ENCODE measurements at regions not wholly inside any gene's neighbourhood (a gene's known extent, or its start where the extent isn't known, plus 50 kb on each side); places are given as distances from the start of the nearest gene placed in this dataset.
"Not testable (repeated sequence)": the region's sequence is repeated elsewhere in the genome, so short reads cannot be mapped to it uniquely, and the experiment has no call there.

DNA sequence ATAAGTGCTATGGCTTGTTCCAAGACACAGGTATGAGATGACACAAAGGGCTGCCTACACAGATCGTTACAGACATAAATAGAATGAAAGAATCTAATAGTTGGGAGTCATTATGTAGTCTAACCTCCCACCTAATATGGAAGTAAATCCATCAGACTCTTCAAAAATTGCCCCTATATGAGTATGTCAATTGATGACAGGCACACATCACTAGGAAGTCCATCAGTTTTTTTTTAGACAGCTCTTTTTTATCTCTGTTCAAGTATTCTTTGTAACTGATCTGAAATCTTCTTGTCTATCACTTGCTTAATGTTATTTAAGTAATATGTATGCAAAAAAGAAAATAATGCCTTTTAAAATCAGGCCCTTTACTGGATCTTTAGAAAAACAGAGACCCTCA, 191.6 kb downstream of the UBE2NL start:
- no peak overlapping the region for H3K4me3 ChIP-seq
- ATAC-seq (no peak), DNase-seq (no peak)
- 76 to 88% (median 82%) methylated on average over 1 of the region's 1 CpG for WGBS, 3 donors
- intact Hi-C loops (cut with DNase I) = no loop called here
- H3K9me3 ChIP-seq = no peaks in the 10 kb centered on the region
- no peaks in the 10 kb centered on the region for H3K36me3 ChIP-seq (ENCODE audit: insufficient read depth in 1 of 2, low read depth in 1 of 2)
- H3K27ac ChIP-seq = no peak overlapping the region
- H3K27me3 ChIP-seq (ENCODE audit: insufficient read depth in 3 of 3, low read length in 2 of 3) = no peaks in the 10 kb centered on the region
- TF ChIP-seq, protein P1, sequence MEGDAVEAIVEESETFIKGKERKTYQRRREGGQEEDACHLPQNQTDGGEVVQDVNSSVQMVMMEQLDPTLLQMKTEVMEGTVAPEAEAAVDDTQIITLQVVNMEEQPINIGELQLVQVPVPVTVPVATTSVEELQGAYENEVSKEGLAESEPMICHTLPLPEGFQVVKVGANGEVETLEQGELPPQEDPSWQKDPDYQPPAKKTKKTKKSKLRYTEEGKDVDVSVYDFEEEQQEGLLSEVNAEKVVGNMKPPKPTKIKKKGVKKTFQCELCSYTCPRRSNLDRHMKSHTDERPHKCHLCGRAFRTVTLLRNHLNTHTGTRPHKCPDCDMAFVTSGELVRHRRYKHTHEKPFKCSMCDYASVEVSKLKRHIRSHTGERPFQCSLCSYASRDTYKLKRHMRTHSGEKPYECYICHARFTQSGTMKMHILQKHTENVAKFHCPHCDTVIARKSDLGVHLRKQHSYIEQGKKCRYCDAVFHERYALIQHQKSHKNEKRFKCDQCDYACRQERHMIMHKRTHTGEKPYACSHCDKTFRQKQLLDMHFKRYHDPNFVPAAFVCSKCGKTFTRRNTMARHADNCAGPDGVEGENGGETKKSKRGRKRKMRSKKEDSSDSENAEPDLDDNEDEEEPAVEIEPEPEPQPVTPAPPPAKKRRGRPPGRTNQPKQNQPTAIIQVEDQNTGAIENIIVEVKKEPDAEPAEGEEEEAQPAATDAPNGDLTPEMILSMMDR (IDR thresholded peaks at IDR 0.05) = no peak
- H3K4me1 ChIP-seq = no peaks in the 10 kb centered on the region

DNA sequence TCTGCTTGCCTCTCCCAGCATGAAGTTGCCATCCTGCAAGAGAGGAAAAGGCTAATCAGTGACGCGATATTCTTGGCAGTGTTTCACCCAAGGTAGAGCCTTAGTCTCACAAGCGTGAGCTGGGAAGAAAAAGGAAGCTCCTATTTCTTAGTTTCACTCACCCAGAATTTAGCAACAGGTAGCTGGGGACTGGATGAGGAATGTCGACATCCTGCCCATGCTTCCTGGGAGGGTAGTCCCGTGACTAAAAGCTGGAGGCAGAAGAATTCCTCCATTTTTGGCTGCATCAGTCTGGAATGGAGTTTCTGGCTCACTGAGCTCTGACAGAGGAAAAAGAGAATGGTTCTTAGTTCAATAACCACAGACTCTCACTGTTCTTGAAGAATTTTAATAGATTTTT, 198.4 kb downstream of the UBE2NL start:
- DNase-seq; ATAC-seq; H3K36me3 ChIP-seq (ENCODE audit: insufficient read depth in 1 of 2, low read depth in 1 of 2); H3K4me3 ChIP-seq; H3K27ac ChIP-seq; H3K4me1 ChIP-seq; H3K27me3 ChIP-seq (ENCODE audit: insufficient read depth in 3 of 3, low read length in 2 of 3); H3K9me3 ChIP-seq; intact Hi-C loops (cut with DNase I): not testable (repeated sequence)
- WGBS, 3 donors = 55 to 73% (median 67%) methylated on average over 2 to 5 of the region's 5 CpGs

DNA sequence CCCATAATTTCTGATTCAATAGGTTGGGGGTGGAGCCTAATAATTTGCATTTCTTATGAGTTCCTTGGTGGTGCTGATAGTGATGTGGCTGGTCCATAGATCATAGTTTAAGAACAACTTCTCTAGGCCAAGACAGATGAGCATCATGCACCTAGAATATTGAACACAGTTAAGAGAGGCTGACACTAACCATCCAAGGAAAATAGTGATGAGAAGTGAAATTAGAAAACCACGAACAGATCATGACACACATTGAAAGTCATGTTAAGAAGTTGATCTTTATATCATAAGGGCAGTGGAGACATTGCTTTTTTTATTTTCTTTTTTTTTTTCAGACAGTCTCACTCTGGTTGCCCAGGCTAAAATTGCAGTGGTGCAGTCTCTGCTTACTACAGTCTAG, 205.8 kb downstream of the UBE2NL start:
- H3K9me3 ChIP-seq; H3K27me3 ChIP-seq (ENCODE audit: insufficient read depth in 3 of 3, low read length in 2 of 3); H3K27ac ChIP-seq; intact Hi-C loops (cut with DNase I); H3K4me1 ChIP-seq; H3K36me3 ChIP-seq (ENCODE audit: insufficient read depth in 1 of 2, low read depth in 1 of 2); DNase-seq; H3K4me3 ChIP-seq; ATAC-seq: not testable (repeated sequence)
- WGBS, 3 donors = no CpG with 5 or more reads among the region's 1 CpG

DNA sequence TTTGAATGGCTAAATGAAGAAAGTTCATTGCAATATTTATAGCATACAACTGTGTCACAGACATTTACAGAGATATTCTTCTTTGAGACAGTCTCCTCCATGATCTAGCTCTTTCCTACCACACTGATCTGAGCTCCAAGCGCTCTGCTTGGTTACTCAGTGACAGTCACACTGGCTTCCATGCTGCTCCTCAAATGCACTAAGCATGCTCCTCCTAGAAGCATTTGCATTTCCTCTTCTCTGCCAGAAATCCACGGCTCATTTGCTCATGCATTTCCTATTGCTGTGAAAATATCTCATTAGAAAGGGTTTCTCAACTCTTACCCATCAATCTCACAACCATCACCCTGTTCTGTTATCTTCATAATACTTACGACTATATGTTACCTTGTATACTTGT, 208.2 kb downstream of the UBE2NL start:
- no CpG with 5 or more reads among the region's 3 CpGs for WGBS, 3 donors
- H3K27me3 ChIP-seq (ENCODE audit: insufficient read depth in 3 of 3, low read length in 2 of 3); H3K4me3 ChIP-seq; ATAC-seq; H3K36me3 ChIP-seq (ENCODE audit: insufficient read depth in 1 of 2, low read depth in 1 of 2); H3K27ac ChIP-seq; DNase-seq; H3K4me1 ChIP-seq; H3K9me3 ChIP-seq; intact Hi-C loops (cut with DNase I): not testable (repeated sequence)

DNA sequence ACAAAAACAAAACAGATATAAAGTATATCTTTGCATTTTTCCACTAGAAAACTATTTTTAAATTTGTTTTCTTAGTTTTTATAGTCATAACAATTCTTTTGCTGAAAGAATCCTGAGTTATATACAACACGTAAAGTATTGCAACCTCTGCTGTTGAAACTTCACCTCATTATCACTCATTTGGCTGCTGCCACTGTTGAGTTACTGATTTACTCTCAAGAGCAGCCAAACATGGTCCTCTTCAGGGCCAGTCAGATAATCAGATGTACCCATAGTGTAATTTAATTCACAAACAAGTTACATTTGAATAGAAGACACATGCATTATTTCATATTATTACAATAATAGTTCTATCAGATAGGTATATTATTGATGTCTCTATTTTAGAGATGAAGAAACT, 235.6 kb downstream of the UBE2NL start:
- intact Hi-C loops (cut with DNase I); H3K4me3 ChIP-seq; H3K27me3 ChIP-seq (ENCODE audit: insufficient read depth in 3 of 3, low read length in 2 of 3); H3K9me3 ChIP-seq; H3K27ac ChIP-seq; H3K36me3 ChIP-seq (ENCODE audit: insufficient read depth in 1 of 2, low read depth in 1 of 2); ATAC-seq; DNase-seq; H3K4me1 ChIP-seq: not testable (repeated sequence)
- 67% methylated on average over 1 of the region's 1 CpG; no CpG with 5 or more reads in 2 of the 3 donors for WGBS, 3 donors

DNA sequence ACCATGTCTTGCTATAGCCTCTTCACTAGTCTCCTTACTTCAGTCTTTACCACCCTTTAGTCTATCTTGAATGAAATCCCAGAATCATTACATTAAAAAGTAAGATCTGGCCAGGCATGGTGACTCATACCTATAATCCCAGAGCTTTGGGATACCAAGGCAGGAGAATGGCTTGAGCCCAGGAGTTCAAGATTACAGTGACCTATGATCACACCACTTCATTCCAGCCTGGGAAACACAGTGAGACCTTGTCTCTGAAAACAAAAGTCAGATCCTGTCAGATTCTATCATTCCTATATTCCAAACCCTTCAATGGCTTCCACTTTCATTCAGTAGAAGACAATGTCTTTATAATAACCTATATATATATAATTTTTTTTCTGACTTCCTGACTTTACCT, 237.7 kb downstream of the UBE2NL start:
- H3K4me1 ChIP-seq; ATAC-seq; intact Hi-C loops (cut with DNase I); H3K36me3 ChIP-seq (ENCODE audit: insufficient read depth in 1 of 2, low read depth in 1 of 2); H3K4me3 ChIP-seq; H3K27me3 ChIP-seq (ENCODE audit: insufficient read depth in 3 of 3, low read length in 2 of 3); H3K9me3 ChIP-seq; H3K27ac ChIP-seq; DNase-seq: not testable (repeated sequence)

DNA sequence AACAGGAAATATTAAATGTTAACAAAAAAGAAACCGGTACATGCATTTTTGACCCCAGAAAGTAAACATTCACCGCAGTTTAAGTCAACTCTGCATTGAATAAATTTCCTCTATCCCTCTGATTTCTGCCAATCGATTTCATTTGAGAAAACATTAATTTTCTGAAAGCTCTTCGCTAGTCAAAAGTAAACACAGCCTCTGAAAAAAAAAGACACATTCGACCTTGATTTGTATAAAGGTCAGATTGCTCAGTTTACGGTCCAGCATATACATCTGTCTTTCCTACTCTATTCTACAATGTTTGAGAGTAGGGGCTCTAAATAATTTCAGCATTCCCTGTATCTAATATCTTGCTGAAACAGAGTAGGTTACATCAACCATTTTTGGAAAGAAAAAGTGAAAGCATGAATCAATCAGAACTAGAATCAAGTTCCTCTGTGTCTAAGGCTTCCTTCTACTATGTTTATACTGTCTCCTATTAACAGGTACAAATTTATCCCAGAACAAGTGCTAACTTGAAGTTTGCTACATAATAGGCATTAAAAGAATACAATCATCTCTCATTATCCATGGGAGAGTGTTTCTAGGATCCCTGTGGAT, 243.8 kb downstream of the UBE2NL start:
- intact Hi-C loops (cut with DNase I); H3K4me3 ChIP-seq; H3K27me3 ChIP-seq (ENCODE audit: insufficient read depth in 3 of 3, low read length in 2 of 3); H3K36me3 ChIP-seq (ENCODE audit: insufficient read depth in 1 of 2, low read depth in 1 of 2); DNase-seq; H3K9me3 ChIP-seq; H3K27ac ChIP-seq; ATAC-seq; H3K4me1 ChIP-seq: not testable (repeated sequence)
- 43 to 65% (median 64%) methylated on average over 5 of the region's 6 CpGs for WGBS, 3 donors

DNA sequence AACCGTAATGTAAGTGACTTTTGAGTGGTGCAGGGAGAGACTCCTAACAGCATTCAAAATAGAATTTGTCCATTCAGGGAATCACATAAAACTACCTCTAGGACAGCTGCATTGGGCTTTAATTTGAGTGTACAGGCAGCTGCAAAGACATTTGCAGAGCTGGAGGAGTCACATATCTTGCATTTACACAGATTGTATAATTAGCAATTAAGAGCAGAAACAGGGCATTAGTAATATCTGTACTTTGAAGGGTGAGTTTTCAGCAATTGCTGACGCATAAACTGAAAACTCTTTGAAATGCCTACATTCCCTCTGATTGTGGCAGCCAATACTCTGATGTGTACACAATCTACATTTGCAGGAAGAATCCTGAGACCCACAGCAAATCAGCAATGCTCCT, 245.6 kb downstream of the UBE2NL start:
- H3K27ac ChIP-seq; intact Hi-C loops (cut with DNase I); H3K9me3 ChIP-seq; H3K27me3 ChIP-seq (ENCODE audit: insufficient read depth in 3 of 3, low read length in 2 of 3); H3K36me3 ChIP-seq (ENCODE audit: insufficient read depth in 1 of 2, low read depth in 1 of 2); DNase-seq; H3K4me3 ChIP-seq; ATAC-seq; H3K4me1 ChIP-seq: not testable (repeated sequence)
- WGBS, 3 donors = 40 to 69% methylated on average over 1 of the region's 2 CpGs; no CpG with 5 or more reads in 1 of the 3 donors

DNA sequence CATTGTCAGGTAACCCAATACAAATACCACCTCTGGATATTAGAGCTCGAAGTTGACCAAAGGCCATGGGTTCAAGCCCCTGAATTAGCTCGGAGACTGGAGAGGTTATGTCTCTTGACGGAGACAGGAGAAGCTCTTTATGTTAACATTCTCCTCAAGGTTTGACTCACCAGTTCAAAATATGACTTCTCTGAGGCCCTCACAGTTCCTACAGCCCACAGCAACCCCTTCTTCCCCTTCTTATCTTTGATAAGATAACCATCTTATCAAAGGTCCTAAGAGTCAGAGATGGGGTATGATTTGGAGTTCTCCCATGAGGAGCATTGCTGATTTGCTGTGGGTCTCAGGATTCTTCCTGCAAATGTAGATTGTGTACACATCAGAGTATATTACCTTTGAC, 246.6 kb downstream of the UBE2NL start:
- ATAC-seq; intact Hi-C loops (cut with DNase I); H3K4me1 ChIP-seq: not testable (repeated sequence)

DNA sequence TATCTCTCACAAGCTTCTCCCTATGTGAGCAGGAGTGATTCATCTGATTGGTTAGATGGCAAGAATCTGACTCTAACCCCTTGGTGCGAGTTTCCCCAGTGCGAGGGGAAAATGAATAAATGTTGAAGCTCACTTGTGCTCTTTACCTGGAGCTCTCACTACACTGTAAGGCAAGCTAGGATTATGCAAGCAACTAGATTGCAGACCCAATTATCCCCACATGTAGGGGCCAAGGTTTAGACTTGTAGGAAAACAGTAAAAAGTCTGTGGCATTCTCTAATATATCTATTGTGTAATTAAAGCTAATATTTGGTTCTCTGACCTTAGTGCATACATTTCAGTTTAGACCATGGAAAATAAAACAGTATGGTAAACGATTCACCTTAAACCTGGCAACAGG, 247.2 kb downstream of the UBE2NL start:
- H3K4me1 ChIP-seq; H3K36me3 ChIP-seq (ENCODE audit: insufficient read depth in 1 of 2, low read depth in 1 of 2); H3K27me3 ChIP-seq (ENCODE audit: insufficient read depth in 3 of 3, low read length in 2 of 3); DNase-seq; ATAC-seq; H3K27ac ChIP-seq; H3K9me3 ChIP-seq; intact Hi-C loops (cut with DNase I); H3K4me3 ChIP-seq: not testable (repeated sequence)
- WGBS, 3 donors = 66 to 92% (median 84%) methylated on average over 2 of the region's 3 CpGs

More for the DNA sequence above, 246.6 kb downstream of the UBE2NL start:
- not testable (repeated sequence) for H3K4me3 ChIP-seq; H3K36me3 ChIP-seq (ENCODE audit: insufficient read depth in 1 of 2, low read depth in 1 of 2); H3K27ac ChIP-seq; DNase-seq; H3K9me3 ChIP-seq; H3K27me3 ChIP-seq (ENCODE audit: insufficient read depth in 3 of 3, low read length in 2 of 3)
- no CpG with 5 or more reads among the region's 3 CpGs for WGBS, 3 donors

DNA sequence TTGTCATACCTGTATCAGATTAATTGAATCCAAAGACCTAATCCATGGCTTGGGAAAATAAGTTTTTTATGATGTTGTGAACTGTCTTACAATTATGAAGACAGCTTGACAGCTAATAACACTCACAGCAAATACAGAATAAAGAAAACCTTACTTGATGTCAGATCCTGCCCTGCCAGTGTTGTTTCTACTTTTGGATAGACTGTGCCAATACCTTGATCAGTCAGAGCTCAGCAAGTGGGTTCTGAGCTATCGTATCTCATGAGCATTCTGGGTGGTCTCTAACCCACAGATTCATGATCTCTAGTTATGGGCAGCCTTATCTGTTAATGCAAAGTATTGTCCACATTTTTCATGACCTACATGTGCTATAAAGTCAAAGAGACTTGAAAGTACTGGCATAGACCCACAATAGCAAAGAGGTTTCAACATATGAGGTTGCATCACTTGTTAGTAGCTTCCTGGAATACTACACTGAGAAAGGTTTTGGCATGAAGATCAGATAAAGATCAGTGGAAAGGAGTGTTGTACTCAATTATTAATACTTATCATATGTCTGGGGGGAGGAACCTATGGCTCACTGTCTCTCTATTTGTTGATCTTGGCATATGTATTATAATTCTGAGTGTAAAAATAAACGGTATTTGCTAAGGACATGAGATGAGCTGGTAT, 250.7 kb downstream of the UBE2NL start:
- H3K36me3 ChIP-seq (ENCODE audit: insufficient read depth in 1 of 2, low read depth in 1 of 2); H3K4me1 ChIP-seq; H3K27me3 ChIP-seq (ENCODE audit: insufficient read depth in 3 of 3, low read length in 2 of 3); H3K9me3 ChIP-seq; DNase-seq; intact Hi-C loops (cut with DNase I); H3K27ac ChIP-seq; H3K4me3 ChIP-seq: not testable (repeated sequence)
- ATAC-seq = peak in 2 of 4 donors; percentile 50 to 51
- 52 to 59% methylated on average over 1 of the region's 2 CpGs; no CpG with 5 or more reads in 1 of the 3 donors for WGBS, 3 donors

Measured in psoas muscle (tissue), 7 donors.